Left renal pelvis (tissue), 4 donors: ENCODE measurements at regions not wholly inside any gene's neighbourhood (a gene's known extent, or its start where the extent isn't known, plus 50 kb on each side); places are given as distances from the start of the nearest gene placed in this dataset.

ENCODE experiments used
- DNase-seq, 4 donors: peaks; one replicate each; pipeline ENCODE4 v3.0.0-alpha.2; 2013; ENCODE audit warnings: low read depth in 4 of 4, low spot score in 3 of 4

- DNase-seq, result no peak
Observed at GRCh38 chr4:4749137-4749536, 110.3 kb upstream of the MSX1 start.

GRCh38 chr4:4746444-4746843 lies 113.0 kb upstream of the MSX1 start:
- no peak for DNase-seq

GRCh38 chr4:4740071-4740470 lies 119.4 kb upstream of the MSX1 start:
- DNase-seq, result no peak

GRCh38 chr4:4735870-4736269 lies 123.6 kb upstream of the MSX1 start:
- no peak for DNase-seq

- DNase-seq, result no peak
Observed at GRCh38 chr4:4735136-4735750, 124.2 kb upstream of the MSX1 start.

GRCh38 chr4:4734425-4734824 lies 125.0 kb upstream of the MSX1 start:
- DNase-seq, result no peak

GRCh38 chr4:4733663-4734062 lies 125.8 kb upstream of the MSX1 start:
- no peak for DNase-seq

- DNase-seq, result no peak
Observed at GRCh38 chr4:4730249-4730648, 129.2 kb upstream of the MSX1 start.

- DNase-seq, result no peak
Observed at GRCh38 chr4:4729206-4729605, 130.3 kb upstream of the MSX1 start.

GRCh38 chr4:4727536-4727935 lies 131.9 kb upstream of the MSX1 start:
- DNase-seq, result no peak

- DNase-seq, result no peak
Observed at GRCh38 chr4:4726051-4726450, 133.4 kb upstream of the MSX1 start.

GRCh38 chr4:4724321-4724720 lies 135.1 kb upstream of the MSX1 start:
- DNase-seq, result no peak

- no peak for DNase-seq
Observed at GRCh38 chr4:4721636-4722035, 137.8 kb upstream of the MSX1 start.

- DNase-seq, result no peak
Observed at GRCh38 chr4:4720646-4721045, 138.8 kb upstream of the MSX1 start.

GRCh38 chr4:4719436-4719835 lies 140.0 kb upstream of the MSX1 start:
- DNase-seq, result no peak

- no peak for DNase-seq
Observed at GRCh38 chr4:4717692-4718091, 141.8 kb upstream of the MSX1 start.

- no peak for DNase-seq
Observed at GRCh38 chr4:4714331-4714730, 145.1 kb upstream of the MSX1 start.

GRCh38 chr4:4712800-4713528 lies 146.5 kb upstream of the MSX1 start:
- no peak for DNase-seq

- DNase-seq, result no peak
Observed at GRCh38 chr4:4711902-4712301, 147.6 kb upstream of the MSX1 start.

- DNase-seq, result no peak
Observed at GRCh38 chr4:4709736-4710135, 149.7 kb upstream of the MSX1 start.

- DNase-seq, result no peak
Observed at GRCh38 chr4:4704267-4704666, 155.2 kb upstream of the MSX1 start.

- no peak for DNase-seq
Observed at GRCh38 chr4:4697584-4697983, 155.7 kb upstream of the STX18 start.

GRCh38 chr4:4696530-4696929 lies 154.7 kb upstream of the STX18 start:
- peak in 1 of 4 donors; percentile 39 for DNase-seq
